Activated CD8-positive, alpha-beta memory T cell treated with anti-CD3 and anti-CD28 coated beads, Interleukin-2, amount 50 U/mL, for 1 hour (primary cell): ENCODE measurements at regions not wholly inside any gene's neighbourhood (a gene's known extent, or its start where the extent isn't known, plus 50 kb on each side); places are given as distances from the start of the nearest gene placed in this dataset.
"Not testable (repeated sequence)": the region's sequence is repeated elsewhere in the genome, so short reads cannot be mapped to it uniquely, and the experiment has no call there.

Source experiments
- DNase-seq: peaks from one replicate; pipeline ENCODE4 v3.0.0-alpha.2; 2020; ENCODE audit errors: extremely low read depth

GRCh38 chr12:69130064-69130463 lies 109.3 kb upstream of the CPSF6 start:
- no peak for DNase-seq

GRCh38 chr12:69131077-69131476 lies 108.3 kb upstream of the CPSF6 start:
- no peak for DNase-seq

DNA sequence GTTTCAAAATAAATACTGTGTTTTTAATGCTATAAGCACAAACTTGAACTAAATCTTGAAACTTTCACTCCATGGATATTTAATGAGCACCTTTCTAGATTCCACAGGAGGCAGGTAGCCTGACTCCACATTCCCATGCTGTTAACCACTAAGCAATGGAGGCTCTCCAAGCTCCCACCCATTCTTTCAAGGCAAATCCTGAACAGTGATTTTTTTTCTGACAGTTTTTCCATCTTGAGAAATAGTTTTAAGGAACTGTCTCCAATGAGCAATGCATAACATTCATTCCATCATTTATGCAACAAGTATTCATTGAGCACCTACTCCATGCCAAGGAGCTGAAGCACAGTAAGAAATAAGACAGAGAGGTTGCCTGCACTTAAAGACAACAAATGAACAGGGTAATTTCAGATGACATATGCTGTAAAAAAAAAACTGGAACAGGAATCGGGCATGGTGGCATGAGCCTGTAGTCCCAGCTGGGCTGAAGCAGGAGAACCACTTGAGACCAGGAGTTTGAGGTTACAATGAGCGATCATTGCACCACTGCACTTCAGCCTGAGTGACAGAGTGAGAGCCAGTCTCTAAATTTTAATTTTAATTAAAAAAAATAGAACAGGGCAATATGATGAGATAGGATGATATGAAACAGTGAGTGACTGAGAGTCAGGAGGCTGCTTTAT lies 102.3 kb upstream of the CPSF6 start:
- DNase-seq, result no peak

GRCh38 chr12:69141074-69141473 lies 98.3 kb upstream of the CPSF6 start:
- no peak for DNase-seq

- no peak for DNase-seq
Measured at GRCh38 chr12:69149270-69149669, 90.1 kb upstream of the CPSF6 start.

- no peak for DNase-seq
Measured at GRCh38 chr12:69150083-69150795, 89.1 kb upstream of the CPSF6 start.

GRCh38 chr12:69150796-69151127 lies 88.6 kb upstream of the CPSF6 start:
- no peak for DNase-seq

- DNase-seq, result no peak
Measured at GRCh38 chr12:69151254-69151764, 88.1 kb upstream of the CPSF6 start.

GRCh38 chr12:69154585-69155363 lies 84.6 kb upstream of the CPSF6 start:
- DNase-seq, result peak; percentile 50

- peak; percentile 51 for DNase-seq
Measured at GRCh38 chr12:69157023-69157655, 82.2 kb upstream of the CPSF6 start.

- no peak for DNase-seq
Measured at GRCh38 chr12:69161829-69162228, 77.5 kb upstream of the CPSF6 start.

- no peak for DNase-seq
Measured at GRCh38 chr12:69163681-69164362, 75.5 kb upstream of the CPSF6 start.

GRCh38 chr12:69167648-69168165 lies 71.7 kb upstream of the CPSF6 start:
- no peak for DNase-seq

DNA sequence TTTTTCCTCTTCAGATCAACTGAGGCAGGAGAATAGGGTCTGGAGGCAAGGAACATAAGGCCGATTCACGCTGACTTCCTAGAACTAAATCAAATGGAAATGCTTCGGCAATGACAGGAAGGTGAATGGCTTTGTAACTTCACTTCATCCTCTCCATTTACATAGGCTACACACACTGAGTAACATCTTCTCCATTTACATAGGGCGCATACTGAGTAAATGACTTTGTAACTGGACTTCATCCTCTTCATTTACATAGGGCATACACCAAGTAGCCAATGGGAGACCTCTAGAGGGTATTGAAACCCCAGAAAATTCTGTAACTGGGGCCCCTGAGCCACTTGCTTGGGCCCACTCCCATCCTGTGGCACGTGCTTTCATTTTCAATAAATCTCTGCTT lies 71.0 kb upstream of the CPSF6 start:
- DNase-seq, result no peak

DNA sequence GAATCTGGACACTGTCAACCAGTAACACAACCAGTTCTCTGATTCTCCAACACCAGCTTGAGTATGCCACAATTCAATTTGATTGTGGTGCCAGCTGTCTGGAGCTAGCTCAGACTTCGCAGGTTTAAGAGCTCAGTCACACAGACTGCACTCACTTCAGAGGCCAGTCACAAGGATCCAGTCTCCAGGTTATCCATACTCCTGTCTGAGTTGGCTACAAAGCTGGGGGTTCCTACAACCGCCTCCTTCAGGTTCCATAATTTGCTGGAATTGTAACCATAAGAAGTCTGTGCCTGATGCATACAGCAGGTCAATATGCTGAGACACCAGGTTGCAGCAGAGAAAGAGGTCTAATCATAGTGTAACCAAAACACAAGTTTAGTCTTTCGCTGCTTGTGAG lies 70.5 kb upstream of the CPSF6 start:
- no peak for DNase-seq

- DNase-seq, result no peak
Measured at GRCh38 chr12:69170293-69170692, 69.1 kb upstream of the CPSF6 start.

- DNase-seq, result no peak
Measured at GRCh38 chr12:69171881-69172280, 67.5 kb upstream of the CPSF6 start.

DNA sequence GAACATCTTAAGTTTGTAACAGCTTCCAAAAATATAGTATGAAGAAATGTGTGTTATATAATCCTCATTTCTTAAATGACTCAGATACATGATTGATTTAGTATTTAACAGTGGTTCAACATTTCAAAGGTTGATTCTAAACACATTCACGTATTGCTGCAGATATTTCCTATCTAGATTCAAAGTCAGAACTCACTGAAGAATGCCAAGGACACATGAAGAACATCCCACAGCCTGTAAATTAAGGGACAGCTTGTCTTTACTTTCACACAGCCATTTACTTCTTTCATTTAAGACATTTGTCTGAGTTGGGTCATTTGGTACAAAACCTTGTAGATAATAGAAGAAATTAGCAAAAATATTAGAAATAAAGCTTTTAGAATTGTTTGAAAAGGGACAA lies 66.9 kb upstream of the CPSF6 start:
- no peak for DNase-seq

GRCh38 chr12:69173368-69173767 lies 66.0 kb upstream of the CPSF6 start:
- no peak for DNase-seq

DNA sequence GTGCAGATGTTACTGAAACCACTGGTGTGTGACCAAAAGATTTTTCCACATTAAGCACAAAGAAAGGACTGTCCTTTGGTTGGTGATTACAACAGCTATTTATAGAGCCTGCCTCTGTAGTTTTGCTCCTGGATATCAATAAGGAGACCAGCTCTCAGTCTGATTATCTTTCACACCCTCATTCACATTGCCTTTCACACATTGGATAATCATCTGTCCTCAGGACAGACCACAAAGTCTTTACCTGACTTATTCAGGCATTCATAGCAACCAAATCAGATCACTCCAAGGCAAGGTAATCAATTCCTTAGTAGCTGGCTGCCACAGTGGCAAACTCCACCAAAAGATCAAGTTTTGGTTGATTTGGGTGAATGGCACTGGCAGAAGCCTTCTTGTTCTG lies 59.6 kb upstream of the CPSF6 start:
- DNase-seq, result no peak

DNA sequence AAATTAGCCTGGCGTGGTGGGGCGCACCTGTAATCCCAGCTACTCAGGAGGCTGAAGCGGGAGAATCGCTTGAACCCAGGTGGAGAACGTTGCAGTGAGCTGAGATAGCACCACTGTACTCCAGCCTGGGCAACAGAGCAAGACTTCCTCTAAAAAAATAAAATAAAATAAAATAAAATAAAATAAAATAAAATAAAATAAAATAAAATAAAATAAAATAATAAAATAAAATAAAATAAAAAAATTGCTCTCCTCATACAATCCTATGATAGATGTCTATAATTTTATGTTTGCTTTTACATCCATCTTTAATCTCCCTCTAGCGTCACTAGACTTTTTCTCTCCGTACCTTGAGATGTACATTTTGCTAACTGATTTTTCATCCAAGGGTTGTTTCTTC lies 51.8 kb upstream of the CPSF6 start:
- not testable (repeated sequence) for DNase-seq
